Neural crest cell (in vitro differentiated cells): ENCODE measurements at regions not wholly inside any gene's neighbourhood (a gene's known extent, or its start where the extent isn't known, plus 50 kb on each side); places are given as distances from the start of the nearest gene placed in this dataset.

Source experiments
- DNase-seq: peaks from one replicate; pipeline ENCODE4 v3.0.0; 2021; ENCODE audit warnings: low read depth, mixed read lengths, low spot score
- H3K27ac Mint-ChIP-seq: one replicate; pipeline ENCODE4 v1.8.0; 2021; ENCODE audit warnings: mild to moderate bottlenecking, mixed read lengths; ENCODE audit not compliant: unreplicated experiment
- H3K27me3 Mint-ChIP-seq: 2 replicates; pipeline ENCODE4 v1.8.0; 2021; ENCODE audit warnings: low read depth, mild to moderate bottlenecking, mixed read lengths
- H3K36me3 Mint-ChIP-seq: 2 replicates; pipeline ENCODE4 v1.8.0; 2021; ENCODE audit warnings: low read depth, mild to moderate bottlenecking, mixed read lengths
- H3K4me1 Mint-ChIP-seq: 2 replicates; pipeline ENCODE4 v1.8.0; 2021; ENCODE audit warnings: mixed read lengths
- H3K4me3 Mint-ChIP-seq: one replicate; pipeline ENCODE4 v1.8.0; 2021; ENCODE audit warnings: mild to moderate bottlenecking, mixed read lengths
- H3K9me3 Mint-ChIP-seq: 2 replicates; pipeline ENCODE4 v1.8.0; 2021; ENCODE audit warnings: mixed read lengths
- CTCF ChIP-seq: fragments of 200-600 bp; sonication (generic); conservative IDR thresholded peaks from 2 replicates; pipeline ENCODE4 v1.5.0; 2021; ENCODE audit warnings: antibody characterized with exemption, mild to moderate bottlenecking

- Mint-ChIP-seq H3K9me3 (peaks cover 6% of the 10 kb centered on the region), H3K27ac (no peak overlapping the region), H3K27me3 (no peaks in the 10 kb centered on the region), H3K4me1 (peaks cover 15% of the 10 kb centered on the region), H3K4me3 (no peak overlapping the region), H3K36me3 (peaks cover 3% of the 10 kb centered on the region)
- no peak for TF ChIP-seq CTCF
- DNase-seq: no peak
These were observed 473.6 kb downstream of the SOX2 start for GRCh38 chr3:182185313-182185712.

- TF ChIP-seq CTCF: no peak
- H3K27ac Mint-ChIP-seq: no peak overlapping the region
- H3K27me3 Mint-ChIP-seq: no peaks in the 10 kb centered on the region
- H3K9me3 Mint-ChIP-seq: peaks cover 9% of the 10 kb centered on the region
- H3K4me3 Mint-ChIP-seq: no peak overlapping the region
- peaks cover 5% of the 10 kb centered on the region for H3K4me1 Mint-ChIP-seq
- no peak for DNase-seq
- H3K36me3 Mint-ChIP-seq: peaks cover 3% of the 10 kb centered on the region
These were observed 478.3 kb downstream of the SOX2 start for GRCh38 chr3:182190056-182190455.

- H3K4me3 Mint-ChIP-seq: no peak overlapping the region
- H3K4me1 Mint-ChIP-seq: peaks cover 27% of the 10 kb centered on the region
- H3K9me3 Mint-ChIP-seq: no peaks in the 10 kb centered on the region
- no peak overlapping the region for H3K27ac Mint-ChIP-seq
- no peaks in the 10 kb centered on the region for H3K36me3 Mint-ChIP-seq
- no peaks in the 10 kb centered on the region for H3K27me3 Mint-ChIP-seq
- TF ChIP-seq CTCF: no peak
- DNase-seq: no peak
These were observed 486.6 kb downstream of the SOX2 start for GRCh38 chr3:182198345-182198744.

- Mint-ChIP-seq H3K4me3 (no peak overlapping the region), H3K27me3 (no peaks in the 10 kb centered on the region), H3K36me3 (no peaks in the 10 kb centered on the region), H3K9me3 (peaks cover 5% of the 10 kb centered on the region), H3K27ac (peak overlapping the region; percentile 78), H3K4me1 (peaks cover 27% of the 10 kb centered on the region)
- TF ChIP-seq CTCF: no peak
- DNase-seq: no peak
These were observed 489.9 kb downstream of the SOX2 start for GRCh38 chr3:182201456-182202168.

- H3K4me1 Mint-ChIP-seq: peaks cover 27% of the 10 kb centered on the region
- no peak for TF ChIP-seq CTCF
- H3K4me3 Mint-ChIP-seq: no peak overlapping the region
- H3K9me3 Mint-ChIP-seq: no peaks in the 10 kb centered on the region
- no peak for DNase-seq
- no peak overlapping the region for H3K27ac Mint-ChIP-seq
- H3K36me3 Mint-ChIP-seq: no peaks in the 10 kb centered on the region
- H3K27me3 Mint-ChIP-seq: no peaks in the 10 kb centered on the region
These were observed 500.9 kb downstream of the SOX2 start for GRCh38 chr3:182212479-182213076.
